NCI-H69 (cell line): ENCODE measurements at regions not wholly inside any gene's neighbourhood (a gene's known extent, or its start where the extent isn't known, plus 50 kb on each side); places are given as distances from the start of the nearest gene placed in this dataset.
"Not testable (repeated sequence)": the region's sequence is repeated elsewhere in the genome, so short reads cannot be mapped to it uniquely, and the experiment has no call there.

Experiments used
- DNase-seq: peaks from one replicate; lab custom pipeline; 2025; lab: John Stamatoyannopoulos, UW

DNA sequence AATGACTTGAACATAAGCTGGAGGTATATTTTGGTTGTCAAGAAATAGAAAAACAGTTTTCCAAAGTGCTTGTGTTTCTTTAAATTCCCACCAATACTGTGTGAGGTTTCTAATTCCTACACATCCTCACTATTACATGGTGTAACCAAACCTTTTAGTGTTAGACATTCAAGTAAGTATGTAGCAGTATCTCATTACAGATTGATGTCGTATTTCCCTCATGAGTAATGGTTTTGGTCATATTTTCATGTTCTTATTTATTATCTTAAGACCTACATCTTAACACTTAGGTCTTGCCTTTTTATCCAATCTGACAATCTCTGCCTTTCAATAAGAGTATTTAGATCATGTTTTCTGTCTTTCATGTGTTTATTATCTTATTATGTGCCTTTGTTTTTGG, 253.7 kb upstream of the ANXA10 start:
- no peak for DNase-seq

DNA sequence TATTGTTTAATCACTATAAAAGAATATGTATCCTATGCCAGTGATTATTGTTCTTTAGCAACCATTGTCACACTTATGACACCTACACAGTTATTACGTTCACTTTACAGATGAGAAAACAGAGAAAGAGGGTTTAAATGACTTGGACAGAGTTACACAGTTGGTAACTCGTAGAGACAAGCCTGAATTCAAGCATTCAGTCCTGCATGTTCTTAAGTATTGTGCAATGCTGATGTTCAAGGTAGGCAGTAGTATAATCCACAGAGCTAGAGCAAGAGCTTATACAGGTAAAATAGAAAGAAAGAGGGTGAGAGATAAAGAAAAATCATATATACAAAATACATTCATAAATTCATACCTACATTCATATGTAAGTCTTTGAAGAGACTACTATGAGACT, 249.8 kb upstream of the ANXA10 start:
- DNase-seq = no peak

DNA sequence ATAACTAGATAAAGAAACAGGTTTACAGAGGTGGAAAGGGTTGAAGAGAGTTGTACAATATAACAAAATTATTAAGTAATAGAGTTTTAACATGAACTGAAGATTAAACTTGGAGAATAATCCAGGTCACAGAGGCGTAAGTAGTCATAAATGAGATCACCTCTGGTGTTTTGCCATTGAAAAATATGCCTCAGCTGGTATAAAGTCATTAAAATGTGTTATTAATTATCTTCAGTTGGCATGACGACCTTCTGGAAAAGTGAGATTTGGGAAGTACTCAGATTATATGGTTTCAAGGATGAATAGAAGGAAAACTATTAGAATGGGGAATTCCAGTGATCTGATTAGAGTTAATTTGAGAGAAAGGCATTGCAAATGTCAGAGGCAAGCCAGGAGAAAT, 237.5 kb upstream of the ANXA10 start:
- DNase-seq = no peak

DNA sequence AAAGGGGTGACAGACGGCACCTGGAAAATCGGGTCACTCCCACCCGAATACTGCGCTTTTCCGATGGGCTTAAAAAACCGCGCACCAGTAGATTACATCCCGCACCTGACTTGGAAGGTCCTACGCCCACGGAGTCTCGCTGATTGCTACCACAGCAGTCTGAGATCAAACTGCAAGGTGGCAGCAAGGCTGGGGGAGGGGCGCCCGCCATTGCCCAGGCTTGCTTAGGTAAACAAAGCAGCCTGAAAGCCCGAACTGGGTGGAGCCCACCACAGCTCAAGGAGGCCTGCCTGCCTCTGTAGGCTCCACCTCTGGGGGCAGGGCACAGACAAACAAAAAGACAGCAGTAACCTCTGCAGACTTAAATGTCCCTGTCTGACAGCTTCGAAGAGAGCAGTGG, 234.2 kb upstream of the ANXA10 start:
- DNase-seq = not testable (repeated sequence)

DNA sequence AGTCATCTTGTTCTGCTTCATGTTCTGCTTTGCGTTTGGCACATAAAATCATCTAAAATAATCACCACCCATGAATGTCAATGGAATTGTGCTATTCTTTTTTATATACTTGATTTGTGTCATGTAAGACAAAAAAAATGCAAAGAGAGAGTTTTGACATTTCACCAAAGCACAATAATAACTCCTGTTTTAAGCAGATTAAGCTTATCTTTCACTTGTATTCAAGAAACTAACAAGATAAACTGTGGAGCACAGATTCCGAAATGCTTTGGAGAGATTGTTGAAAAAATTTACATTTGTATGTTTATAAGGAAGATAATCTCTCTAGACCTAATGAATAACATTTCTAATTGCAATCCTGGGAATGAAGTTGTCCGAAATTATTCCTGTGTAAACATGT, 225.1 kb upstream of the ANXA10 start:
- no peak for DNase-seq

DNA sequence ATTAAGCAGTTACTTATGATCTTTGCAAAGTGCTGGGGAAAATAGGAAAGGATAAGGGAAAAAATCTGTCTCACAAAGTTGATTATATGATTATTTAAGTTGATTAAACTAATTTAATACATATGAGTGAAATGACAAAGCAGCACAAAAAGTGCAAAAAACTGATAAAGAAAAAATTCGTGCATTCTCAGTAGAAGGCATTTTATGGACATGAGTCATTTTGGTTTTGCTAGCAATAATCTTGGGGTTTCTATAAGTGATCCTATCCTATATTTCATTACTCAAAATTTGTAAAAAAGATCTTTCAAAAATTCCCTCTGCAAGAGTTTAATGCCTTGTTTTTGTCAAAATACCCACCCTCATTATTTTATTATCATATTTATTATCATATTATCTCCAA, 224.2 kb upstream of the ANXA10 start:
- no peak for DNase-seq

DNA sequence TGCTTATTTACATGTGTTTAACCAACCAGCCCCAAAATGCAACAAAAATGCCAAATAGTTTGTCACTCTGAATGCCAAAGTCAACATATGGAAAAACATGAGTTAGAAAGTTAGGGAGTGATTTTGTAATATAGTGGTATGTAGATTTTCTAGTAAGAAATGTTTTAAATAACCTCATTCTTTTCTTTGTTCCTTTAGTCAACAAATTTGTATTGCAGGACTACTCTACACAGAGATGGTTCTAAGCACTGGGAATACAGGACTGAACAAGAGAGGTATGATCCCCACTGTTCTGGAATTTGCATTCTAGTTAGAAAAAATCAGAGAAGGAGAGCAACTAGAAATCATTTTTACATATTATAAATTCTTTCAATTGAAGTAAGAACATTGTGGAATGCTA, 218.8 kb upstream of the ANXA10 start:
- DNase-seq = no peak

DNA sequence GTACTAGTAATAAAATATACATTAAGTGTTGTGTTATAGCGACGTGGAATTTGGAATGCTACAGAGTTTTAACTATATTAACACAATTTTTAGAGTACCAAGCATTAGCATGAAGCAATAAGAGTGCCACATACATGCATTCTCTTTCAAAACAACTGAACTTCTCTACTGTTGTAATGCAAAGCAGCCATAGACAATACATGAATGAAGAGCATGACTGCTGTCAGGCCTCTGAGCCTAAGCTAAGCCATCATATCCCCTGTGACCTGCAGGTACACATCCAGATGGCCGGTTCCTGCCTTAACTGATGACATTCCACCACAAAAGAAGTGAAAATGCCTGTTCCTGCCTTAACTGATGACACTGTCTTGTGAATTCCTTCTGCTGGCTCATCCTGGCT, 216.2 kb upstream of the ANXA10 start:
- DNase-seq = not testable (repeated sequence)

DNA sequence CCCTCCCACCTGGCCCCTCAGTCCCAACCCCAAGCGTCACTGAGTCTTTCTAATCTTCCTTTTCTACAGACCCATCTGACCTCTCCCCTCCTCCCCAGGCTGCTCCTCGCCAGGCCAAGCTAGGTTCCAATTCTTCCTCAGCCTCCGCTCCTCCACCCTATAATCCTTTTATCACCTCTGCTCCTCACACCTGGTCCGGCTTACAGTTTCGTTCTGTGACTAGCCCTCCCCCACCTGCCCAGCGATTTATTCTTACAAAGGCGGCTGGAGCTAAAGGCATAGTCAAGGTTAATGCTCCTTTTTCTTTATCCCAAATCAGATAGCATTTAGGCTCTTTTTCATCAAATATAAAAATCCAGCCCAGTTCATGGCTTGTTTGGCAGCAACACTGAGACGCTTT, 214.5 kb upstream of the ANXA10 start:
- DNase-seq = not testable (repeated sequence)

DNA sequence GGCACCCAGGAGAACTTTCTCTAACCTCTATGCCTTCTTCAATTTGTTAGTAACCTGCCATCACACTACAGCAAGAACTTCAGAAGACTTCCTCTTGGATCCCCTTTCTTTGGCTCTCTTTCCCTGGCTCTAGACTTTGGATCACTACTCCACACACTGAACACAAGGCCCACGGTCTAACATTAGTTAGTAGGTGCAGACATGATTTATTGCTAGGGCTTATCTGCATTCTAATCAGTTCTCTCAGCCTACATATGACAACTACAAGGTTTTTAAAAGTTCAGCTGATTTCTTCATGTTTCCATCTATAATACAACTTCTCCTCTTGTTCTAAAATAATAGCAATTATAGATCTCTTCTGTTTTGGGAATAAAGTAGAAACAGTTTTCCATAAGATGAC, 209.1 kb upstream of the ANXA10 start:
- no peak for DNase-seq

DNA sequence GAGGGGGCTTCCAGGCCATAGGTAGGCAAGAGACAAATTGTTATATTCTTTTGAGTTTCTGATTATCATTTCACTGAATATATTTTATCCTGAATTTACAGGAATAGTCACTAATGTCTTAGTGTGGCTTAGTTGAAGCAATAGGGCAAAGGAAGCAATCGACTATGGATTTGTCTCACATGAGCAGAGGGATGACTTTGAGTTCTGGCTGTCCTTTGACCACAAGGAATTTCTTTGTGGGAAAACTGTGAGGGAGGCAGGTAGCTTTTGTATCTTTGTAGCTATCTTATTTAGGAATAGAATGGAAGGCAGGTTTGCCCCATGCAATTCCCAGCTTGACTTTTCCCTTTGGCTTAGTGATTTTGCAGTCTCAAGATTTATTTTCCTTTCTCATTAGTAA, 207.3 kb upstream of the ANXA10 start:
- no peak for DNase-seq

DNA sequence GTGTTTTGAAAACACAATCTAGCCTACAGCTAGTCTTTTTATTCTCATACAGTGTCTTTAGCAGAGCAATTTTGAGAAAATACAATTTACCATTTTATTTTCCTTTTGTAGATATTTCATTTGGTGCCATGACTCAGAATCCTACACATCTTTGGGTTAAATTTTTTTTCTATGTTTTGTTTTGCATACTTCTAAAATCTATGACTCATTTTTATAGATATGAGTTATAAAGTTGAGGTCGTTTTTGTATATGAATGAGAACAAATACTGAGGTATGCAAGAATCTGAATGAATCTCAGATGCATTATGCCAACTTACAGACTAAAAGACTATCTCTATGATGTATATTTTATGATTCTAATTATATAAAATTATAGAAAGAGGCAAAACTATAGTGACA, 206.5 kb upstream of the ANXA10 start:
- no peak for DNase-seq

DNA sequence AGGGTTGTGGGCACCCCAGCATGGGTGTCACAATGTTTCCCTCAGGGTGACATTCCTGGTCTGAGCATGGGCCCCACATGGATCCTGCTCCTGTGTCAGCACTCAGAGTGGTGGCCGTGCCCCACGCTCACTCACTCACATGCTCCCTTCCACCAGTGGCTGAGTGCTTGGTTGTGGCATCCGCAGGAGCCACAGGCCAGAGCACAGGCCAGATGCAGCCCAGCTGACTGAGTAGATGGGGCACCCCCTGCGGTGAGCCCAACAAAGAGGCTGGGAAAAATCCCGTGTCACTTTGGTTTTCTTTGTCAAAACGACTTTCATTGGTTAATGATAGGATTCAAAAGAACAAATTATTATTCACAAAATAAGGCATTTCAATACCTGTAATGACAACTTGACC, 204.6 kb upstream of the ANXA10 start:
- DNase-seq = no peak

DNA sequence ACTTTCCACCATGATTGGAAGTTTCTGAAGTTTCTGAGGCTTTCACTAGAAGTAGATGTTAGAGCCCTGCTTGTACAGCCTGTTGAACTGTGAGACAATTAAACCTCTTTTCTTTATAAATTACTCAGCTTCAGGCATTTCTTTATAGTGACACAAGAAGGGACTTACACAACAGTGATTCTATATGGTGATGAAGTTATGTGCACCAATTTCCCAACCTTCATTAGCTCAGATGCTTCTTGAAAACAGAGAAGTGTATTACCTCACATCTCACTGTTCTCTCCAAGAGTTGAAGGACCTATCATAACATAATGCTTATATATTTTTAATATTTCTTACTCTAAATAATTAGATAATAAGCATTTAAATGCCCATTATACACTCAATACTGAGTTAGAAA, 202.1 kb upstream of the ANXA10 start:
- no peak for DNase-seq

DNA sequence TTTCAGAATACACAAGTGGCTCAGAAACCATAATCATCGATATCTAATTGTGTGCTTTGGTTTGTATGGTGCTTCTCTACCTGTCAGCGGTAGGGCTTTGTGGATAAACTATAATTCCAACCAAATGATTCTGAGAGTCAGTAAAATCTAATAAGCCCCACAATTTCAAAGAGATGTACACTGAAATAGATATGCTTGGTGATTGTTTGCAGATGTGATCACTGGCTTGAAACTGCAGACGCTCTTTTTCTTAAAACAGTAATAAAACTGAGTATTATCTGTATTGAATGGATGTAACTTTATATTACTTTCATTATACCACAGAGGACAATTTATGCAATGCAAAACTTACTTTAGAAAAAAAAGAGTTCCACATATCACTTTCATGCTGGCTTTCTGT, 198.8 kb upstream of the ANXA10 start:
- DNase-seq = no peak

DNA sequence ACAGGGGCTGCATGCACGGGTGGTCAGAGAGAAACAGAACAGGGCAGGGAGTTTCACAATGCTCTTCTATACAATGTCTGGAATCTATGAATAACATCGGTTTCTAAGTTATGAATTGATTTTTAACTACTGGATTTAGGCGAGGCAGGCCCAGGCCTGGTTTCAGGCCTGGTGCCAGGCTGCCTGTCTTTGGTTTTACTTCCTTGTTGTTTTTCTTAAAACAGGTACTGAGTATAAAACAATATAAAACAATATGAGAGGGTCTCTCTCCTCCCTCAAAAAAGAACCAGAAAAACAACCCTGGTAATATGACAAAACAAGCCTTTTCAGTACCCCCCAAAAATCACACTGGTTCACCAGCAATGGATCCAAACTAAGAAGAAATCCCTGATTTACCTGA, 196.1 kb upstream of the ANXA10 start:
- DNase-seq = not testable (repeated sequence)

DNA sequence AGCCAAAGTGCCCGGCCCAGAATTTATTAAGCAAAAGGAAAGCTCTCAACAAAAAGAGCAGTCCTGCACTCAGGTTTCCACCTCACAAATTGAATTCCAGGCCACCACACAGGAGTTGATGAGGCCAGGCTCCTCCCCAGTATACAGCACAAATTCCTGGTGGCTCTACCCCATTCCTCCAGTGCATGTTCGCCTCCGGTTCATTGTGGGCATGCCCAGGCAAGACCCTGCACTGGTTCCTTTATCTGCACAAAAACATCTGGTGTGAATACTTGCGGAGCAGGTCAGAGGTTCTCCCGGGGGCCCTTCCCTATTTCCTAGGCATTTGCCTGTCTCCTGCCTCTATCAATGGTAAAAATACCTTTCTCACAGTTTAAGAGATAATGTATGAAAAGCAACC, 195.2 kb upstream of the ANXA10 start:
- DNase-seq = peak; percentile 3

DNA sequence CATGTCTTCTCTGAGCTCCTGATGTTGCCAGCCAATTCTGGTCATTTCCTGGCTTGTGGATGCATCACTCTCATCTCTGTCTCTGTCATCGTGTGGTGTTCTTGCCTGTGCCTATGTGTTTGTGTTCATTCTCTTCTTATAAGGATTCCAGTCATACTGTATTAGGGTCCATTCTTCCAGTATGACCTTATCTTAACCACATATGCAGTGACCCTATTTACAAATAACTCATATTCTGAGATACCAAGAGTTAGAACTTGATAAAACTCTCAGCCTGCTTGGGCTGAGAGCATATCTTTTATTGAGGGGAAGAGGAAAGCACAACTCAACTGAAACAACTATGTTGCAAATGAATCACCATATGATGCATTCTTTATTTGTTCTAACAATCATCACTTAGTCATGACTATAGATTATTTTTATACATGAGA, 189.0 kb upstream of the ANXA10 start:
- DNase-seq = no peak

DNA sequence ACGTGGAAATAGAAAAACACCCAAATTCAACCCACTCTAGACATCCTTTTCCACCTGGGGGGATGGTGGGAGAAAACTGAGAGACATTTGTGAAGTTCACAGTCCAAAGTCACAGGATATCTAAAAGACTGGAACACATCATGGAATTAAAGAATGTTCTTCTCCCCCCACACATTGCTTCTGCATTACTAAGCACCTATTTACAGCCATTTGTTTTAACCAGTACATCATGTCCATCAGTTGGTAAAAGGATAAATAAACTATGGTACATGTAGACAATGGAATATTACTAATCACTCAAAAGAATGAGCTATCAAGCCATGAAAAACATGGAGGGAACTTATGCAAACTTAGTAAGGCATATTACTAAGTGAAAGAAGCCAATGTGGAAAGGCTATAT, 185.5 kb upstream of the ANXA10 start:
- no peak for DNase-seq

DNA sequence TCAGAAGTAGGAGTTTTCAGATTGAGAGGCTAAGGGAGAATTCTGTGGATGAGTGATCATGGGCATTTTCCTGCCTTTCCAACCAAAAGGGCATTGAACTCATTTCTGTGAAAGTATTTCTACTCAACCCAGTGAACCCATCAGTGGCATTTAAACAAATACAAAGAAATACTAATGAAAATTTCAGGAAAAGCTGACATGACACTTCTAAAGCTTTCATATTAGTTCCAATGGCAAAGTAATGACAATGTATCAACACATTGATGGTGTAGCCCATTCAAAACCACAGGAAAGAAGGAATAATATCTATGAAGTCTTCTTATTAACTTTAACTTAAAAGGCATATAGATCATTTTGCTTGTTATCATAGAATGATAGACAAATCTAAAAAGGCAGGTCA, 183.5 kb upstream of the ANXA10 start:
- DNase-seq = no peak

DNA sequence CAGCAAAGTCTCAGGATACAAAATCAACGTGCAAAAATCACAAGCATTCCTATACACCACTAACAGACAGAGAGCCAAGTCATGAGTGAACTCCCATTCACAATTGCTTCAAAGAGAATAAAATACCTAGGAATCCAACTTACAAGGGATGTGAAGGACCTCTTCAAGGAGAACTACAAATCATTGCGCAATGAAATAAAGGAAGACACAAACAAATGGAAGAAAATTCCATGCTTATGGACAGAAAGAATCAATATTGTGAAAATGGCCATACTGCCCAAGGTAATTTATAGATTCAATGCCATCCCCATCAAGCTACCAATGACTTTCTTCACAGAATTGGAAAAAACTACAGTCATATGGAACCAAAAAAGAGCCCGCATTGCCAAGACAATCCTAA, 179.8 kb upstream of the ANXA10 start:
- DNase-seq = not testable (repeated sequence)

DNA sequence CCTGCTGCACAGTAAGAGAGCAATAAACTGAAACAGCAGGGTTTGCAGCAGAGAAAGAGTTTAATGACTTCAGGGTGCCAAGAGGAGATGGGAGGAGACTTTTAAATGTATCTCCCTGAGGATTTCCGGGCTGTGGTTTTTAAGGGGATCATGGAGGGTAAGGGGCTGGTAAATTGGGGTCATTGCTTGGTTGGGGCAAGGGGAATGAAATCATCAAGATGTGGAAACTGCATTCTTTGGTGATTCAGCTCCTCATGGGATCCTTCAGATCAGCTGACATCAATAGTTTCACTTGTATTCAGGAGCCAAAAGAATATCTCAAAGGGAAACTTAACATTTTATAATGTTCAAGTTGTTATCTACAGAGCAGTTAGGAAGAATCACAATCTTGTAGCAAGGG, 174.3 kb upstream of the ANXA10 start:
- no peak for DNase-seq

DNA sequence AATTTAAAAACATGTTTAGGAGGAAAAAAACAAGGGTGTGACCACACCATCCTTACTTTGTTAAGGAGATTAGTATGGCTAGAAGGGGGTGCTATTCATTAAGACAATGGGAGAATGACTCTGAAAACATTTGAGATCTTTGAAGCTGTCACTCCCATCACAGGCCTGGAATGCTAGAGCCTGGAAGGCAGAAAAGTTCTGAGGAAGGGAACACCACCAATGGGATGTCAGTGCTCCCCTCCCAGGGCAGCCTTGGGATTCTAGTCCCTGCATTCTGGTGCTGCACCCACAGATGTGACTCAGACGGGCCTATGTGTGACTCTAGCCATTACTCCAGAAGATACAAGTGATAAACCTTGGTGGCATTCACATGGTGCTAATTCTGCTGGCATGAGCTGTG, 162.2 kb upstream of the ANXA10 start:
- DNase-seq = no peak

DNA sequence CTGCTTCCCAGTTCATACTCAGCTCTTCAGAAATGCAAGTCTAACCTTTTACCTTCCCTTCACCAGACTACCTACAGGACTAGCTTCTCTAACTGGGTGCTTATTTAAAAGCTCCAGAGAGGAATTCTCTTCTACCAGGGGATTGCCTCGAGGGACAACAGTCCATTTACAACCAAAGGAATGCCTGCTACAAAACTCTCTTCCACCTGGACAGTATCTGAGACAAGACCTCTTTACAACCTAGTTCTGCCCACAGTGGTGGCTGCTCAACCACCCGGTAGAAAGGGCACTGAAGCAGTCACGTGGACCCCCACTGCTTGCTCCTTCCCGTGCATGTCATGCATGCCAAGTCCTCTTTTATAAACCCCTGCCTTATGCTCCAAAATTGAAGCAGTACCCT, 158.1 kb upstream of the ANXA10 start:
- DNase-seq = no peak

DNA sequence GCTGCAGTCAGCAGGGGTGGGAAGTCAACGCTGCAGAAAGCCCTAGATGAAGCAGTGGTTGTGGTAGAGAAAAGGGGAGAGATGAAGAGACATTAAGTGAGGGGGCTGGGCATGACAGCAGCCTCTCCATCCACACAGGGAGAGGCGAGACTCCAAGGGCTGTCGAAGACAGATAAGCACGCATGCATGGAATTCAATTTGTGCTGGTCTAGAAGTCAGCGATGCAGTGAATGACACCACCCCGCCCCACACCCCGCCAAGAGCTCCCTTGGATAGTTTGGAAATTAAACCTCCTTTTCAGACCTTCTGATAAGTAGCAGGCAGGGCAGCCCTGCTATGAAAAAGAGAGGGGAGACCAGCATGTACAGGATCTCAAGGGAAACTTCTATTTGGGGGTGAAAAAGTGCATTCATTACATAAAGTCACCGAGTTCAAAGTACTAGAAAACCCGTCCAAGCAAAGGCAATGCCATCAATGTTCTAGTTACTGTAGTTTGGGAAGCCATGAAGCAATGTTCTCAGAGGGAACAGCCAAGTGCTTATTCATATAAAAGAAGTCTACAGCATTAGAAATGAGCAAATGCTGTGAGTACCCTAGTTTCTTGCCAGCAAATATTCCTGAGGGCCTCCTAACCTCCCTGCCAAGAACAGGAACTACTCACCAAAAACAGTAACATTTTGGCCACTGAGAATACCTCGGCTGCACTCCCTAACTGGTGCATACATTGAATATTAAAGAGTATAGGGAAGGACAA, 152.3 kb upstream of the ANXA10 start:
- no peak for DNase-seq
